Right lobe of liver (tissue), 6 donors: ENCODE measurements at regions not wholly inside any gene's neighbourhood (a gene's known extent, or its start where the extent isn't known, plus 50 kb on each side); places are given as distances from the start of the nearest gene placed in this dataset.

Source experiments
- ATAC-seq, 4 donors: fragments of 200-7000 bp; cut with Tn5 transposase; one replicate each; pipeline ENCODE4 v1.9.1; 2020; ENCODE audit warnings: mild to moderate bottlenecking in 4 of 4, moderate library complexity in 4 of 4
- DNase-seq, 3 donors: peaks; one replicate each; pipeline ENCODE4 v3.0.0-alpha.2; 2020
- H3K27ac ChIP-seq, 3 donors: fragments of 200-600 bp; one replicate each; pipeline ENCODE4 v1.8.0; 2022
- H3K27me3 ChIP-seq, 2 donors: fragments of 200-600 bp; one replicate each; pipeline ENCODE4 v1.8.0; 2022
- H3K36me3 ChIP-seq, 4 donors: fragments of 200-600 bp; sonication (generic) in 1 of 4; one replicate each; pipeline versions ENCODE4 v1.5.1 to v1.8.0; 2017 to 2022; ENCODE audit warnings: control low read depth in 1 of 4
- H3K4me1 ChIP-seq, 4 donors: fragments of 200-600 bp; sonication (generic) in 1 of 4; one replicate each; pipeline versions ENCODE4 v1.5.1 to v1.8.0; 2017 to 2022; ENCODE audit warnings: control low read depth in 1 of 4
- H3K4me3 ChIP-seq, 3 donors: fragments of 200-600 bp; one replicate each; pipeline ENCODE4 v1.8.0; 2022
- H3K9me3 ChIP-seq, 4 donors: fragments of 200-600 bp; sonication (generic) in 1 of 4; one replicate each; pipeline versions ENCODE4 v1.5.1 to v1.8.0; 2017 to 2022; ENCODE audit warnings: control low read depth in 1 of 4
- POLR2A ChIP-seq: fragments of 450-650 bp; IDR thresholded peaks from one replicate; pipeline ENCODE4 v1.6.1; 2017; ENCODE audit warnings: antibody characterized with exemption, mild to moderate bottlenecking
- WGBS: methylation state at CpG from one replicate; pipeline ENCODE4 v1.1.6; 2018; ENCODE audit warnings: low coverage, low lambda C conversion rate; ENCODE audit not compliant: insufficient coverage; ENCODE audit errors: missing lambda C conversion rate; 5-methylcytosine and 5-hydroxymethylcytosine counted together
- intact Hi-C, 2 donors: fragments of 100-400 bp; cut with DNase I; formaldehyde crosslinking; loops; one replicate each; pipeline versions ENCODE4 v1.11.2 to v1.14.1; 2022
- TF ChIP-seq, protein P1 (sequence below), 4 donors: fragments of 200-600 bp in 3 of 4; fragments of 450-650 bp in 1 of 4; IDR thresholded peaks; one replicate each; pipeline versions ENCODE4 v1.5.1 to v1.8.0; 2016 to 2022; ENCODE audit warnings: antibody characterized with exemption in 4 of 4, mild to moderate bottlenecking in 2 of 4
- donor health status: DM: no; HTN: yes; CAD: no.
- donor health status: DM: no; HTN: no; CAD: no.
- donor health status: DM: no; HTN: no; CAD: no.
- donor health status: DM: no; HTN: yes; CAD: no.
- donor health status: DM: no; HTN: yes; CAD: no.

- TF ChIP-seq, protein P1, sequence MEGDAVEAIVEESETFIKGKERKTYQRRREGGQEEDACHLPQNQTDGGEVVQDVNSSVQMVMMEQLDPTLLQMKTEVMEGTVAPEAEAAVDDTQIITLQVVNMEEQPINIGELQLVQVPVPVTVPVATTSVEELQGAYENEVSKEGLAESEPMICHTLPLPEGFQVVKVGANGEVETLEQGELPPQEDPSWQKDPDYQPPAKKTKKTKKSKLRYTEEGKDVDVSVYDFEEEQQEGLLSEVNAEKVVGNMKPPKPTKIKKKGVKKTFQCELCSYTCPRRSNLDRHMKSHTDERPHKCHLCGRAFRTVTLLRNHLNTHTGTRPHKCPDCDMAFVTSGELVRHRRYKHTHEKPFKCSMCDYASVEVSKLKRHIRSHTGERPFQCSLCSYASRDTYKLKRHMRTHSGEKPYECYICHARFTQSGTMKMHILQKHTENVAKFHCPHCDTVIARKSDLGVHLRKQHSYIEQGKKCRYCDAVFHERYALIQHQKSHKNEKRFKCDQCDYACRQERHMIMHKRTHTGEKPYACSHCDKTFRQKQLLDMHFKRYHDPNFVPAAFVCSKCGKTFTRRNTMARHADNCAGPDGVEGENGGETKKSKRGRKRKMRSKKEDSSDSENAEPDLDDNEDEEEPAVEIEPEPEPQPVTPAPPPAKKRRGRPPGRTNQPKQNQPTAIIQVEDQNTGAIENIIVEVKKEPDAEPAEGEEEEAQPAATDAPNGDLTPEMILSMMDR (IDR thresholded peaks at IDR 0.05): no peak
- TF ChIP-seq POLR2A: no peak
- no peak overlapping the region for H3K4me3 ChIP-seq
- ATAC-seq (no peak), DNase-seq (no peak)
- no peaks in the 10 kb centered on the region for H3K27me3 ChIP-seq
- intact Hi-C loops: no loop called here
- no peaks in the 10 kb centered on the region for H3K4me1 ChIP-seq
- WGBS: 83% methylated on average over 4 of the region's 4 CpGs
- no peaks in the 10 kb centered on the region for H3K36me3 ChIP-seq
- H3K27ac ChIP-seq: no peak overlapping the region
- no peaks in the 10 kb centered on the region for H3K9me3 ChIP-seq
These were observed 86.2 kb upstream of the TSPAN5 start for GRCh38 chr4:98744372-98745150.

DNA sequence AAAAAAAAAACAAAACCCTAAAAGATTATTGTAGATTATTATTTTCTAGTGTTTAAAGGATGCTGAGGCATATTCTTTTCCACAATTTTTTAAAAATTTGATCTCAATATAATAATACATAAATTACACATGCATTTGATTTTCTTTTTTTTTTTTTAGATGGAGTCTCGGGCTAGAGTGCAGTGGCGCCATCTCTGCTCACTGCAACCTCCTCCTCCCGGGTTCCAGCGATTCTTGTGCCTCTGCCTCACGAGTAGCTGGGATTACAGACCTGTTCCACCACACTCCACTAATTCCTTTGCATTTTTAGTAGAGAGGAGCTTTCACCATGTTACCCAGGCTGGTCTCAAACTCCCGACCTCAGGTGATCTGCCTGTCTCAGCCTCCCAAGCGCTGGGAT, 83.5 kb upstream of the TSPAN5 start:
- Histone ChIP-seq H3K27me3 (no peaks in the 10 kb centered on the region), H3K27ac (no peak overlapping the region), H3K36me3 (no peaks in the 10 kb centered on the region), H3K9me3 (no peaks in the 10 kb centered on the region), H3K4me3 (no peak overlapping the region), H3K4me1 (no peaks in the 10 kb centered on the region)
- intact Hi-C loops: no loop called here
- no peak for TF ChIP-seq POLR2A
- TF ChIP-seq, protein P1 (IDR thresholded peaks at IDR 0.05): no peak
- no peak for ATAC-seq
- DNase-seq: no peak
- 54% methylated on average over 5 of the region's 7 CpGs for WGBS

GRCh38 chr4:98739751-98740150, 81.3 kb upstream of the TSPAN5 start:
- H3K4me3 ChIP-seq: no peak overlapping the region
- H3K9me3 ChIP-seq: no peaks in the 10 kb centered on the region
- H3K36me3 ChIP-seq: no peaks in the 10 kb centered on the region
- intact Hi-C loops: no loop called here
- H3K27me3 ChIP-seq: no peaks in the 10 kb centered on the region
- DNase-seq (no peak), ATAC-seq (no peak)
- no peaks in the 10 kb centered on the region for H3K4me1 ChIP-seq
- TF ChIP-seq POLR2A: no peak
- TF ChIP-seq, protein P1 (IDR thresholded peaks at IDR 0.05): no peak
- H3K27ac ChIP-seq: no peak overlapping the region
- WGBS: 74% methylated on average over 6 of the region's 6 CpGs

DNA sequence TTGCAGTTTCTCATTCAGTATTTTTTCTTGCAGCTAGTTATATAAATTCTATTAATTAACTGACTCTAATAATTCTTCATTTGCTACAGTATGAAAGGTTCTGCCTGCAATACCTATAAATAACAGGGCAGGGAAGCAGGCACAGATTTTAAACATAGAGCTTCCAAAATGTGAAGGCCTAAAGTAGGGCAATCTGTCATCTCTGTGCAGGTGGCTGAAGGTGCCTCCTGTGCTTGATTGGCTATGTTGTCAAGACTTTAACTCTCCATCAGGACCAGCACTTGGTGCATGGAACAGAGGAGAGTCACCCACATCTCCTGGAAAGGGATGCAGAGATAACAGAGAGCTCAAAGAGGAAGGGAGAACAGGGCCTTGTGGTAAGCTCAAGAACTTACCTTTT, 75.2 kb upstream of the TSPAN5 start:
- intact Hi-C loops: no loop called here
- Histone ChIP-seq H3K27ac (no peak overlapping the region), H3K36me3 (no peaks in the 10 kb centered on the region), H3K27me3 (no peaks in the 10 kb centered on the region), H3K4me1 (no peaks in the 10 kb centered on the region), H3K9me3 (no peaks in the 10 kb centered on the region), H3K4me3 (no peak overlapping the region)
- ATAC-seq: no peak
- TF ChIP-seq POLR2A: no peak
- TF ChIP-seq, protein P1 (IDR thresholded peaks at IDR 0.05): no peak
- DNase-seq: no peak

GRCh38 chr4:98728871-98729270, 70.5 kb upstream of the TSPAN5 start:
- no peaks in the 10 kb centered on the region for H3K4me1 ChIP-seq
- H3K27ac ChIP-seq: no peak overlapping the region
- TF ChIP-seq, protein P1 (IDR thresholded peaks at IDR 0.05): no peak
- no peak for TF ChIP-seq POLR2A
- intact Hi-C loops: no loop called here
- DNase-seq (no peak), ATAC-seq (no peak)
- WGBS: no CpG with 5 or more reads among the region's 1 CpG
- H3K36me3 ChIP-seq: no peaks in the 10 kb centered on the region
- H3K4me3 ChIP-seq: no peak overlapping the region
- H3K9me3 ChIP-seq: no peaks in the 10 kb centered on the region
- H3K27me3 ChIP-seq: no peaks in the 10 kb centered on the region
